IMR-90 (cell line): ENCODE measurements at regions not wholly inside any gene's neighbourhood (a gene's known extent, or its start where the extent isn't known, plus 50 kb on each side); places are given as distances from the start of the nearest gene placed in this dataset.

Source experiments
- ATAC-seq: fragments of 200-7000 bp; cut with Tn5 transposase; 2 replicates; pipeline ENCODE4 v1.9.1; 2020; ENCODE audit warnings: low read depth, mild to moderate bottlenecking, moderate library complexity
- BruUV-seq: library from RNA; stranded (reverse); fragments of 400-500 nt; replicated peaks from 2 replicates; lab custom pipeline; 2021; lab: Mats Ljungman, UMichigan
- CTCF ChIA-PET: fragments of 300-600 bp; formaldehyde crosslinking; extraction: SDS; loops from one replicate; lab custom pipeline; 2021; ENCODE audit warnings: antibody characterized with exemption; lab: Yijun Ruan, JAX
- POLR2A ChIA-PET: fragments of 300-600 bp; sonication (Branson Sonifier 250); formaldehyde crosslinking; loops from one replicate; lab custom pipeline; 2022; ENCODE audit warnings: antibody characterized with exemption; ENCODE audit not compliant: unreplicated experiment; lab: Charles Lee
- DNase-seq: peaks from one replicate; pipeline ENCODE4 v3.0.0; 2013
- H2AFZ ChIP-seq: replicated peaks from 2 replicates; pipeline ENCODE3; 2013; ENCODE audit warnings: low read length, mild to moderate bottlenecking; ENCODE audit not compliant: poor library complexity
- H2AK5ac ChIP-seq: 2 replicates; pipeline ENCODE4 v1.6.1; 2013; ENCODE audit warnings: low read depth, low read length, inconsistent platforms
- H2AK9ac ChIP-seq: replicated peaks from 2 replicates; pipeline ENCODE3; 2013; ENCODE audit warnings: mild to moderate bottlenecking, low read depth, low read length, moderate library complexity; ENCODE audit not compliant: poor library complexity
- H2BK120ac ChIP-seq: 2 replicates; pipeline ENCODE4 v1.6.1; 2013; ENCODE audit warnings: low read depth, low read length, inconsistent platforms
- H2BK15ac ChIP-seq: 3 replicates; pipeline ENCODE4 v1.6.1; 2013; ENCODE audit warnings: low read depth, low read length, inconsistent platforms
- H2BK20ac ChIP-seq: 2 replicates; pipeline ENCODE4 v1.6.1; 2013; ENCODE audit warnings: low read depth, mild to moderate bottlenecking, inconsistent platforms, low read length, moderate library complexity
- H2BK5ac ChIP-seq: 2 replicates; pipeline ENCODE4 v1.6.1; 2013; ENCODE audit warnings: mild to moderate bottlenecking, low read depth, low read length, inconsistent platforms; ENCODE audit not compliant: poor library complexity, severe bottlenecking
- H3K14ac ChIP-seq: replicated peaks from 2 replicates; pipeline ENCODE4 v1.6.1; 2013; ENCODE audit warnings: low read depth, low read length, inconsistent platforms
- H3K18ac ChIP-seq: 2 replicates; pipeline ENCODE4 v1.6.1; 2013; ENCODE audit warnings: low read depth, low read length, control low read depth
- H3K23ac ChIP-seq: 2 replicates; pipeline ENCODE4 v1.6.1; 2013; ENCODE audit warnings: low read depth, low read length, inconsistent platforms
- H3K27ac ChIP-seq: 2 replicates; pipeline ENCODE4 v1.5.1; 2013; ENCODE audit warnings: mild to moderate bottlenecking, control low read depth, low read length; ENCODE audit not compliant: insufficient read depth
- H3K27me3 ChIP-seq: 2 replicates; pipeline ENCODE4 v1.6.1; 2013; ENCODE audit warnings: low read length; ENCODE audit not compliant: control insufficient read depth, insufficient read depth
- H3K36me3 ChIP-seq: 2 replicates; pipeline ENCODE4 v1.6.1; 2013; ENCODE audit warnings: low read length, mixed read lengths; ENCODE audit not compliant: control insufficient read depth, insufficient read depth
- H3K4ac ChIP-seq: 2 replicates; pipeline ENCODE4 v1.6.1; 2013; ENCODE audit warnings: low read depth, low read length, inconsistent platforms
- H3K4me1 ChIP-seq: 2 replicates; pipeline ENCODE4 v1.6.1; 2013; ENCODE audit warnings: low read length, mixed read lengths; ENCODE audit not compliant: control insufficient read depth, insufficient read depth
- H3K4me2 ChIP-seq: 2 replicates; pipeline ENCODE4 v1.6.1; 2013; ENCODE audit warnings: low read depth, mild to moderate bottlenecking, control low read depth, low read length, moderate library complexity
- H3K4me3 ChIP-seq: 2 replicates; pipeline ENCODE4 v1.5.1; 2013; ENCODE audit warnings: low read depth, mild to moderate bottlenecking, control low read depth, low read length, moderate library complexity; ENCODE audit not compliant: insufficient read depth
- H3K56ac ChIP-seq: 2 replicates; pipeline ENCODE4 v1.6.1; 2013; ENCODE audit warnings: low read length, inconsistent platforms; ENCODE audit not compliant: insufficient read depth; ENCODE audit errors: extremely low read depth
- H3K79me1 ChIP-seq, 2 experiments: 2 replicates each; pipeline ENCODE4 v1.6.1; 2013; ENCODE audit warnings: low read length in 2 of 2, inconsistent platforms in 1 of 2, low read depth in 1 of 2
- H3K9ac ChIP-seq: 2 replicates; pipeline ENCODE4 v1.6.1; 2013; ENCODE audit warnings: low read depth, low read length, control low read depth
- H3K9me1 ChIP-seq: 2 replicates; pipeline ENCODE4 v1.6.1; 2013; ENCODE audit warnings: low read length, inconsistent platforms; ENCODE audit not compliant: insufficient read depth
- H3K9me3 ChIP-seq: 2 replicates; pipeline ENCODE4 v1.6.1; 2013; ENCODE audit warnings: low read length; ENCODE audit not compliant: control insufficient read depth, insufficient read depth
- H4K20me1 ChIP-seq: 2 replicates; pipeline ENCODE4 v1.6.1; 2013; ENCODE audit warnings: low read length, inconsistent platforms; ENCODE audit not compliant: insufficient read depth
- H4K5ac ChIP-seq: 2 replicates; pipeline ENCODE4 v1.6.1; 2013; ENCODE audit warnings: mild to moderate bottlenecking, low read depth, low read length, control low read depth
- H4K8ac ChIP-seq, 2 experiments: 2 replicates each; pipeline ENCODE4 v1.6.1; 2013; ENCODE audit warnings: low read depth in 2 of 2, low read length in 2 of 2, control low read depth in 1 of 2, inconsistent platforms in 1 of 2
- H4K91ac ChIP-seq: 2 replicates; pipeline ENCODE4 v1.6.1; 2013; ENCODE audit warnings: low read depth, low read length, inconsistent platforms; ENCODE audit not compliant: insufficient read depth
- BHLHE40 ChIP-seq: fragments of 150-350 bp; IDR thresholded peaks from 2 replicates; pipeline ENCODE4 v1.6.1; 2016; ENCODE audit warnings: mild to moderate bottlenecking, low read depth, low read length
- CEBPB ChIP-seq: IDR thresholded peaks from 2 replicates; pipeline ENCODE4 v1.6.1; 2012; ENCODE audit warnings: low read depth, low read length, improper control_type of control experiment
- CHD1 ChIP-seq: IDR thresholded peaks from 2 replicates; pipeline ENCODE4 v1.6.1; 2012; ENCODE audit warnings: low read depth, low read length, improper control_type of control experiment
- FOS ChIP-seq: fragments of 150-350 bp; IDR thresholded peaks from 2 replicates; pipeline ENCODE4 v1.6.1; 2016; ENCODE audit warnings: low read depth, low read length
- MAFK ChIP-seq: IDR thresholded peaks from 2 replicates; pipeline ENCODE4 v1.6.1; 2012; ENCODE audit warnings: low read depth, low read length, improper control_type of control experiment
- MAZ ChIP-seq: IDR thresholded peaks from 2 replicates; pipeline ENCODE4 v1.6.1; 2012; ENCODE audit warnings: low read depth, mild to moderate bottlenecking, low read length, improper control_type of control experiment, moderate library complexity, borderline replicate concordance
- MXI1 ChIP-seq: IDR thresholded peaks from 2 replicates; pipeline ENCODE4 v1.6.1; 2012; ENCODE audit warnings: low read depth, mild to moderate bottlenecking, low read length, moderate library complexity, borderline replicate concordance
- NFE2L2 ChIP-seq: fragments of 150-350 bp; IDR thresholded peaks from 2 replicates; pipeline ENCODE4 v1.6.1; 2016; ENCODE audit warnings: low read depth, mild to moderate bottlenecking, low read length
- POLR2A ChIP-seq: IDR thresholded peaks from 2 replicates; pipeline ENCODE4 v1.6.1; 2012; ENCODE audit warnings: mild to moderate bottlenecking, low read depth, low read length
- RAD21 ChIP-seq: IDR thresholded peaks from 2 replicates; pipeline ENCODE4 v1.6.1; 2012; ENCODE audit warnings: low read length, improper control_type of control experiment
- RCOR1 ChIP-seq: IDR thresholded peaks from 2 replicates; pipeline ENCODE4 v1.6.1; 2012; ENCODE audit warnings: mild to moderate bottlenecking, low read length, improper control_type of control experiment; ENCODE audit not compliant: insufficient replicate concordance
- RFX5 ChIP-seq: IDR thresholded peaks from 2 replicates; pipeline ENCODE4 v1.8.0; 2012; ENCODE audit warnings: low read depth, mild to moderate bottlenecking, low read length, moderate library complexity
- SMC3 ChIP-seq: fragments of 150-350 bp; IDR thresholded peaks from 2 replicates; pipeline ENCODE4 v1.6.1; 2016; ENCODE audit warnings: low read depth, mild to moderate bottlenecking, antibody characterized with exemption, low read length, moderate library complexity
- WGBS, 2 experiments: methylation state at CpG; one replicate each; pipeline versions ENCODE4 v1.1.5 to v1.1.7; 2013; ENCODE audit warnings: missing lambda C conversion rate in 2 of 2; ENCODE audit not compliant: insufficient read length in 1 of 2; ENCODE audit errors: extremely low coverage in 2 of 2; 5-methylcytosine and 5-hydroxymethylcytosine counted together
- dilution Hi-C: fragments of 300-500 bp; cut with HindIII; formaldehyde crosslinking; loops from one replicate; pipeline ENCODE4 v1.14.3; 2018; ENCODE audit warnings: low sequenced_read_pairs; ENCODE audit not compliant: unreplicated experiment
- in situ Hi-C: fragments of 300-500 bp; cut with MboI; formaldehyde crosslinking; loops from 3 replicates; pipeline ENCODE4 v1.14.3; 2019; ENCODE audit warnings: low sequenced_read_pairs, inconsistent platforms, mixed read lengths
- intact Hi-C: fragments of 100-400 bp; cut with micrococcal nuclease; formaldehyde crosslinking; loops from 2 replicates; pipeline ENCODE4 v1.10.0; 2022
- TF ChIP-seq, protein P1 (sequence below): fragments of 150-350 bp; IDR thresholded peaks from 2 replicates; pipeline ENCODE4 v1.6.1; 2016; ENCODE audit warnings: low read depth, mild to moderate bottlenecking, low read length, moderate library complexity, borderline replicate concordance
- TF ChIP-seq, protein P2 (sequence below): conservative IDR thresholded peaks from 2 replicates; pipeline ENCODE4 v1.5.1; 2012; ENCODE audit warnings: mild to moderate bottlenecking, low read depth, low read length, improper control_type of control experiment

DNA sequence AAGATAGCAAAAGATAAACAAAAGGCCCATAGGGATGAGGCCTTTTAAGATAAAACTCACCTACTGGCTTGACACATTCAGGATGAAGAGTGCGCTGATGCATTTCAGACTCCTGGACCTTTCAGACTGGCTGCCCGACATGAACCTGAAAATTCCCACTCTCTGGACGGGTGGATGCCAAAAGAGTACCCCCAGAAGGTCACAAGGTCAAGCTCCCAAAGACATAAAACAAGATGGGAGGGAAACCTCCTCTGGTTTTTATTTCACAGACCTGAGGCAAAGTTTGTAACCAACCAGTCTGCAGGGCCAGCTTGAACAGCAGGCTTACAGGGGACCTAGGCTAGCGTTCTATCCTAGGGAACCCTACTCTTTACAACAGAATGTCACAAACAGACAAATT lies 123.2 kb upstream of the GC start:
- Histone ChIP-seq H2AK9ac (no peak overlapping the region), H2AK5ac (no peak overlapping the region), H3K36me3 (no peaks in the 10 kb centered on the region), H3K27me3 (no peaks in the 10 kb centered on the region), H3K4me1 (no peaks in the 10 kb centered on the region), H3K4me2 (no peak overlapping the region), H2BK5ac (no peak overlapping the region), H3K9me1 (no peaks in the 10 kb centered on the region), H3K56ac (no peak overlapping the region), H3K4me3 (no peak overlapping the region), H2BK15ac (no peak overlapping the region), H4K8ac (no peak overlapping the region), H4K20me1 (no peaks in the 10 kb centered on the region), H3K9ac (no peak overlapping the region), H3K4ac (no peak overlapping the region), H3K18ac (no peak overlapping the region), H3K23ac (no peak overlapping the region), H3K79me1 (no peaks in the 10 kb centered on the region), H4K91ac (no peak overlapping the region), H3K9me3 (no peaks in the 10 kb centered on the region), H3K14ac (no peak overlapping the region), H3K27ac (no peak overlapping the region), H2AFZ (no peak overlapping the region), H2BK120ac (no peak overlapping the region), H2BK20ac (no peak overlapping the region), H4K5ac (no peak overlapping the region)
- dilution Hi-C loops (no loop called here), intact Hi-C loops (no loop called here), in situ Hi-C loops (no loop called here)
- WGBS, 2 experiments, result 14% methylated on average over 3 of the region's 4 CpGs; no CpG with 5 or more reads in 1 of the 2 experiments
- CTCF ChIA-PET, result no interaction called here
- POLR2A ChIA-PET, result no interaction called here
- TF ChIP-seq, protein P1, sequence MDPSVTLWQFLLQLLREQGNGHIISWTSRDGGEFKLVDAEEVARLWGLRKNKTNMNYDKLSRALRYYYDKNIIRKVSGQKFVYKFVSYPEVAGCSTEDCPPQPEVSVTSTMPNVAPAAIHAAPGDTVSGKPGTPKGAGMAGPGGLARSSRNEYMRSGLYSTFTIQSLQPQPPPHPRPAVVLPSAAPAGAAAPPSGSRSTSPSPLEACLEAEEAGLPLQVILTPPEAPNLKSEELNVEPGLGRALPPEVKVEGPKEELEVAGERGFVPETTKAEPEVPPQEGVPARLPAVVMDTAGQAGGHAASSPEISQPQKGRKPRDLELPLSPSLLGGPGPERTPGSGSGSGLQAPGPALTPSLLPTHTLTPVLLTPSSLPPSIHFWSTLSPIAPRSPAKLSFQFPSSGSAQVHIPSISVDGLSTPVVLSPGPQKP, result no peak
- TF ChIP-seq RAD21, result no peak
- no peak for TF ChIP-seq CHD1
- no peak for TF ChIP-seq MAZ
- TF ChIP-seq, protein P2, sequence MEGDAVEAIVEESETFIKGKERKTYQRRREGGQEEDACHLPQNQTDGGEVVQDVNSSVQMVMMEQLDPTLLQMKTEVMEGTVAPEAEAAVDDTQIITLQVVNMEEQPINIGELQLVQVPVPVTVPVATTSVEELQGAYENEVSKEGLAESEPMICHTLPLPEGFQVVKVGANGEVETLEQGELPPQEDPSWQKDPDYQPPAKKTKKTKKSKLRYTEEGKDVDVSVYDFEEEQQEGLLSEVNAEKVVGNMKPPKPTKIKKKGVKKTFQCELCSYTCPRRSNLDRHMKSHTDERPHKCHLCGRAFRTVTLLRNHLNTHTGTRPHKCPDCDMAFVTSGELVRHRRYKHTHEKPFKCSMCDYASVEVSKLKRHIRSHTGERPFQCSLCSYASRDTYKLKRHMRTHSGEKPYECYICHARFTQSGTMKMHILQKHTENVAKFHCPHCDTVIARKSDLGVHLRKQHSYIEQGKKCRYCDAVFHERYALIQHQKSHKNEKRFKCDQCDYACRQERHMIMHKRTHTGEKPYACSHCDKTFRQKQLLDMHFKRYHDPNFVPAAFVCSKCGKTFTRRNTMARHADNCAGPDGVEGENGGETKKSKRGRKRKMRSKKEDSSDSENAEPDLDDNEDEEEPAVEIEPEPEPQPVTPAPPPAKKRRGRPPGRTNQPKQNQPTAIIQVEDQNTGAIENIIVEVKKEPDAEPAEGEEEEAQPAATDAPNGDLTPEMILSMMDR, result no peak
- no peak for TF ChIP-seq RFX5
- no peak for TF ChIP-seq MAFK
- TF ChIP-seq FOS, result no peak
- TF ChIP-seq RCOR1, result no peak
- no peak for TF ChIP-seq POLR2A
- no peak for TF ChIP-seq BHLHE40
- no peak for TF ChIP-seq MXI1
- TF ChIP-seq NFE2L2, result no peak
- TF ChIP-seq SMC3, result no peak
- no peak for TF ChIP-seq CEBPB
- DNase-seq (no peak), ATAC-seq (no peak)
- BruUV-seq, result no TSS peak
